HPDE6-E6E7 (cell line): ENCODE measurements at regions not wholly inside any gene's neighbourhood (a gene's known extent, or its start where the extent isn't known, plus 50 kb on each side); places are given as distances from the start of the nearest gene placed in this dataset.
"Not testable (repeated sequence)": the region's sequence is repeated elsewhere in the genome, so short reads cannot be mapped to it uniquely, and the experiment has no call there.

Source experiments
- DNase-seq: peaks from one replicate; pipeline ENCODE4 v3.0.0; 2011; ENCODE audit warnings: missing footprints; ENCODE audit errors: extremely low spot score

DNA sequence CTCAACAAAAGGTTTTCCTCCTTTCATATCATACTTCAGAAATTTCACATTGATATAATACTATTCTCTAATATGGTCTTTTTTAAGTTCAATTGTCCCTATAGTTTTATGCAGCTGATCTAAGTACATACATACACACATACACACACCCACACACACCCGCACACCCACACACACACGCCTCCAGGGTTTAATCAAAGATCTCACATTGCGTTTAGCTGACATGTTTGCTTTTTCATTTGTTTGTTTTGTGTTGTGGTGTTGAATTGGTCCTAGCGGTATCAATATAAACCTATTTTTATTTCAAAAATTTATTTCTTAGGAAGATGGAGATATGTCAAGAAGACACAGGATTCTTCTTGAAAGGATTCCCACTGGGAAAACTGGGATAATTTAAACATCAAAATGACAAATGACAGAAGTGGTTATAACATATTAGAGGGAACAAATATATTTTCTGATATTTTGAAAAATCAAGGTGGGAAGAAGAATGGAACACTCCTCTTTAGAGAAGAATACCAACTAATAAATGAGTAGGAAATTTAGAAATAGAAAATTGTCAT, 434.9 kb upstream of the SLC30A5 start:
- DNase-seq, result no peak

DNA sequence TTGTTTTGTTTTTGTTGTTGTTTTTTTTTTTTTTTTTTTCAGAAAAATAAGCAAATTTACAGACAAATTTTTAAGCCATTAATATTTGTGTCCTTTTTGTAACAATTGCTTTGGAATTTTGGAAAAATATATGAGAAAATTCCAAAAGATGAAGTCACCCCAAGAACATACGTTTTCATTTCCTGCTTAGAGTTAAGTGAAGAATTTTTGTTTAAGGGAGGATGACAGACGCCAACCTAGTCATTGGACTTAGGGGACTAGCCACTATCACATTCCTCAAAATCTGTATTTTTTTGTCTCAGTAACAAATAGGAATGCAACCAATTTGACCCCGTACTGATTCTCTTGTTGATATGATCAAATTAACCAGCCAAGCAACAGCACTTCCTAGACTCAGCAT, 433.9 kb upstream of the SLC30A5 start:
- DNase-seq, result no peak

DNA sequence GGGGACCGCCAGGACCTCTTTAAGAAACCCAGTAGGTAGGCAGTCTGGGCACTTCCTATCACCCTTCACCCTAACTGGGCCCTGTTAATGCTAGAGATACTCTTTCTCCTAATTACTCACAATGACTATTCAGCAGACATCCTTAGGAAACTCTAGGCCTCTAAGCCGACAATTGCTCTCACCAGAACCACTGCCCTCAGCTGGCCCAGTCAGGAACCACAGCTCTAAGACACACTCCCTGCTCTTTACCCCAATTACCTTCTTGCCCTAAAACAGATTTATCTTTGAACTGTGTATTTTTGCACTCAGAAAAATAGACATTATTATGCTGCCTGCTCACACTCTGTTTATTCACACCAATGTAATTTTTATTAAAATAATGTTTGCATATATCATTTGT, 432.6 kb upstream of the SLC30A5 start:
- peak; percentile 13 for DNase-seq

DNA sequence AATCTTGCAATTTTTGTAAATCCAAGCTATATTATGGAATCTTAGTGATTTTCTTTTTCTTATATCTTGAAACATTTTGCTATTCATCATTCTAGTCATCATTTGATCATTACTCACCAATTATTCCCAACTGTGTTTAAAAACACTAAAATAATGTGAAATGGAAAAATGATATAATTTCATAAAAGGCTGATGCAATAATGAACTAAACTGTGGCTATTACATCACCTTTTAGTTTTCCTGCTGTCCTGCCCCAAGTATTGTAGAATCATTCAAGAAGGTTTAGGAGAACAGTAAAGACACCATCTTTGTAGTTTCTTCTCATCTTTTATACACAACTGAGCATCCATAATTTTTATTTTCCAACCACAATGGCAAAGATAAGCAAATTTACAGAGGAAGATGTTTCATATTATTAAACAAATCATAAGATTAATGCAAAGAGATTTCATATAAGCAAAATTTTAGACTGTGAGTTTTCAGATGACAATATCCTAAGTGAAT, 431.0 kb upstream of the SLC30A5 start:
- DNase-seq, result no peak

DNA sequence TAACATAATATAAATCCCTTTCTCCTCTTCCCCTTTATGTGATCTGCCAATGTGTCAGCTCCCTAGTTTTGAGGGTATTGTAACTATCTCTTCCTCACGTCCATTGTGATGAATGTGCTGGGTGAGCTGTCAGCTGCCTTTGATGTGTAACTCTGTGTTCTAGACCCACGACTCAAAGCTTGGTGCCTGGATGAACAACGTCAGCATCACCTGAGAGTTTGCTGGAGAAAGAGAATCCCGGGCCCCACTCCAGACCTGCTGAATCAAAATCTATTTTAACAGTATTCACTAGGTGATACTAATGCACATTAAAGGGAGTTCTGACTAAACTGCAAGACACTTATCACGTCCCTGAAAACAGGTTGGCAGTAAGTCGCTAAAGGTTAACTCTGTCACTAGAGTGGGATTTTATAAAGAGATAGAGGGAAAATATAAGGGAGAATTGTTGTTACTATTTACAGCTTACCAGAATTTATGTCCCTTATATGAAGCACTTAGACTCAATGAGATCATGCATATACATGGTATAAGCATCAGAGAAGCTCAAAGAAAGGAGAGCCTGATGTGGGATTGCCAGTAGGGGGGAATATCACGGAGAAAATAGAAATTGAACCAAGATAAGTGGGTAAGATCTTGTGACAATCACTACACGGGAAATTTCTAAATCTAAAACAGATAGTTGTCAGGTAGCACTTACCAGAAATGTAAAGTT, 423.8 kb upstream of the SLC30A5 start:
- DNase-seq, result no peak

DNA sequence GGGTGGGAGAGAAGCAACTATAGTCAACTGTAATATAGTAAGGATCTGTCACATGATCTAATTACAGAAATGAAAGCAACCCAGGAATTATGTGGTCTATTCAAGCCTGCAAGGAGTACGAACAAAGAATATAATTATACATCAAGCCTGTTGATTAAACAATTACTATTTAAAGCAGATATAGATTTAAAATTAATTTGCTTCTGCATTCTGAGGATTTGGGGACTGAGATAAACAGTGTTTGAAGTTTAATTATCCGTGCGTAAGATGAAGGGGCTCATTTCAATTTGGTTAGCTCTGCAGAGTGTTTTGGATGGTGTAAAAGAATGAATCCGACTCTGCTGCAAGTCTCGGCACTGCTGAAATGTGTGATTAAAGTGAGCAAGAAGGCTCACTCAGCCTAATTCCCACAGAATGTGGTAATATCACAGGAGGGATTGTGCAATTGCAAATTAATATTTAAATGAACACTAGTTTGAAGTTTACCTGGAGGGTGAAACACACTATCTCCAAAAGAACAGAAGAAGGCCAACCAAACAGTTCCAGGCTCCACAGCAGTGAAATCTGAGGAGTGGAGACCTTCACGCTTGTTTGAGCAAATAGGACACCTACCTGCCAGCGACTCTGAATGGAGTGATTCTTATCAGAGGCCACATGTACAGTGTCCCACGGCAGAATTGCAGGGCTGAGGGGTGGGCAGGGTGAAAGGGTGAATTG, 420.6 kb upstream of the SLC30A5 start:
- no peak for DNase-seq

DNA sequence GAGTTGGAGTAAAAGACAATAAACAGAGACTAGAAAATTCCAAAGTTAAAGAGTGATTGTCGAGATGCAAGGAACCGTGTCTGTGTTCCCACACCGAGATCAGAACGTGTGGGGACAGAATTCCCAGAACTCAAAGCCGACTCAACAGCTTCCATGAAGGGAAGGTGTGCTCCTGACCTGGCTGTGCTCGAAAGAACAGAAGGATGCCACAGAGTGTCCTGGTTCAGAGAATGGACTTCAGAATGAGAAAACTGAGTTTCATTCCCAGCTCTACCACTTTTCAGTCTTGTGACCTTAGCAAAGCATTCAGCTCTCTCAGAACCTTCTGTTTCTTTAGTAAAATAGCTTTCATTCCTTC, 420.0 kb upstream of the SLC30A5 start:
- no peak for DNase-seq

DNA sequence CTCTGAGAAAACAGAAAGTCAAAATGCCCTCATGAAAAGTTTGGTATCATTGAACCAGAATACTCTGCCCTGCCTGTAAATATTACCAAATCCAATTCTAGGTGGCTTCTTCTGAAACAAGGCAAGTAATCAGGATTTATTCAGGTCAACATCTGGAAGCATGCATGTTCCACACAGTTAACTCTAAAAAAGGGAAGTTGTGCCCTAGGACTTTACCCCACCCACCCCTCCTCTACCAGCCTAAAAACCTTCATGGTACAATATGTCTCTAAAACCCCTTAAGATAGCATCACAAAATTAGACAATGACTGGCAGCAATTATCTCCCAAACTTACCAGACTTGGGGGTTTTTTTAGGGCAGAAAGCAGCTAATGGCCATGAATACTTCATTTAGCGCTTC, 414.8 kb upstream of the SLC30A5 start:
- no peak for DNase-seq

DNA sequence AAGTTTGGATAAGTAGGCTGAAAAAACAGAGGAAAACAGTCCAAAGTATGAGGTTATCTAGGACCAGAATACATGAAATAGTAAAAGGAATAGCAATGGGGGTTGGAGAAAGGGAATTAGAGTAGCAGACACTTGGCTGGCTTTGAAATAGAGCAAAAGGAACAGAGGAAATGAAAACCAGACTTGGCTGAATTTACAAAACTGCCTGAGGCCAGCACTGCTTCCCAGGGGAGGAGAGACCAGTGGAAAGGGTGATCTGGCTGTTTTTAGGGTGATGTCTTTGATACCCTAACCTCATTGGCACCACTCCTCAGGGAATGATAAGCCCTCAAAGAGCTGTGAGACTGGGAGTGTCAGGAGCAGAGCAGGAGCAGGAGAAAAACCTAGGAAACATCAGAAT, 413.4 kb upstream of the SLC30A5 start:
- DNase-seq, result no peak

DNA sequence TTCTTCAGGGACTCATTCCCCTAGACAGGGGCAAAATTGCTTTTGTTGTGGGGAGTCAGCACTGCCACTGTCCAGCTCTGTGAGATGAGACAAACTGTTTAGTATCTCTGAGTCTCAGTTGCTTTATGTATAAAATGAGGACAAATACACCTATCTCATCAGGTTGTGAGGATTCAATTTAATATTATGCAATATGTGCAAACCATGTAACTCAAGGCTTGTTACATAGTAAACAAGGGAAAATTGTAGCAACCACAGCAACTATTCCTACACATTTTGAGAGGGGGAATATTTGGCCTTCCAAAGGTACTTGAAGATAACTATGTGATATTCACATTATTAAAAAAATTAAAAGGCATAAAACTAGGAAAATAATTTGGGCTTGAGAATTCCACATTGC, 411.9 kb upstream of the SLC30A5 start:
- DNase-seq, result no peak

DNA sequence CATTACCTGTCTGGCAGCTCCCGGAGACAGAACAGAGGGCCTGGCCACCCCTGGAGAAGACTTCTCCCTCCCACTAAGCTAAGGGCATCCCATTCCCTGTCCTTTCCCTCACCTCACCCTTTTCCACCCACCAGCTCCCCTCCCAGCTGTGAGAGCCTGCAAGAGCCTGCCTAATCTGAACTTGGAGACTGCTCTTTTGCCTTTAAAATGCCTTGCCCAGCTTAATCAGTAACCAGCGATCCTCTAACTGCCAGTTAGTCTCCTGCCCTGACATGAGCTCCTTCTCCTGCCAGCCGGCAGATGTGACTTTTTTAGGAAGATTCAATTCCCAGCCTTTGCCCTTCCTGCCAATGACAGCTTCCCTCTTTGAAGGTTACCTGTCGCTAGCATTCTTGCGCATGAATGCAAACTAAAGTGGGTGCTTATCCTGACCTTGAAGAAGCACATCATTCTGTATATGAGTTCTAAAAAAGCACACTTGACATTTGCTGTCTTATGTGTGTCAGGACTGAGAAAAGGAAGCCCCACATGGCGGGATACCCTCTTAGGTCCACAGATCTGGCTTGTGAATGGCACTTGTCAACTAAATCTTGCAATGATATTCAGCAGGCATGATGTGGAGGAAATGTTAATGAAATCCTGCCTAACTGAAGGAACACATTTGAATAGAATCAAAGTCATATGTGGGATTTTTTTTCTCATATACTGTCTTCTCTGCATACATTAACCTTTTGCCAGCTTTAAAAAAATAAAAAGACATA, 411.2 kb upstream of the SLC30A5 start:
- DNase-seq, result no peak

DNA sequence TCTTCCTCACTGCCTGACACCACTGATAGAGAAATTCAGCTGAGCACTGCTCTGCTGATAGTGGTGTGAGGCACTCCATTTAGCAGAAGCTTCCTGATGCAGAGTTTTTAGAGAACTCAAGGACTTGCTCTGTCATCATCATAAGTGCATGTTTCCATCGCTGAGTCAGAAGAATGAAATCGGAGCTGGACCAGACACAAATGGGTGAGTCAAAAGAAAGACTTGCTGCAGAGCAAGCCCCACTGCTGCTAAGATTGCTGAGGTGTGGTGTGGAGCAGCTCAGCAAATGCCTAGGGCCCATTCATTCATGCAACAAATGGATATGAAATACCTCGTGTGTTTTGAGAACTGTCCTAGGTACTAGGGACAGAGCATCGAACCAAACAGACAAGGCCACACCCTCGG, 410.2 kb upstream of the SLC30A5 start:
- peak; percentile 70 for DNase-seq

DNA sequence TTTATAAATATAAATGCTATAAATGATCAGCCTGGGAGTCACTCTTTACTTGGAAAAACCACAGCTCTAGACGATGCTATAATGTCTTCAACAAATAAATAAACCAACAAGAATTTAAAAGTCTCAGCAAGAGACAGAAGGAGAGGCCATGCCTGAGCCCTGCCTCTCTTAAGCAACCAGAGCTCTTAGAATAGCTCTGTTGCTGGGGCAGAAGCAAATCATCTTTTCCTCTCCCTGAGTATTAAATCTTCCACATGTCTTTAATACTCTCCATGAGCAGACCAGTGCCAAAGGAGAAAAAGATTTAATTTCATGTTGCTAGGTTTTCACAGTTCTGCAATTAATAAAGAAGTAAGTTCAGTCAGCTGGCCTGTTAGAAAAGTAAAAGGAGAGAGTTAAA, 408.0 kb upstream of the SLC30A5 start:
- DNase-seq, result no peak

DNA sequence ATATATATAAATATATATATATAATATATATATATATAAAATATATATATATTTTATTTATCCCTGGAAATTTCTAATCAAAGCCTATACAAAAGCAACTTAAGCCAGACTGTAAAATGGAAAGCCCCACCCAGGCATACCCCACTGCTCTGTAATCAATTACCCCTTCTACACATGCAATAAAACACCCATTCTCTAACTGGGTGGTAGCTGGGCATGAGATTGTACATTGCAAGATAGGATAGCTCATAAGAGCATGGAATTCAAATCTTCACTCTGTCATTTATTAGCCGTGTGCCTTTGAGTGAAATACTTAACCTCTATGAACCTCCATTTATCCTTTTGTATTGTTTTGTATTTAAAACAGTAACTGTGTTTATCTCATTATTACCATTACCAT, 405.3 kb upstream of the SLC30A5 start:
- no peak for DNase-seq

DNA sequence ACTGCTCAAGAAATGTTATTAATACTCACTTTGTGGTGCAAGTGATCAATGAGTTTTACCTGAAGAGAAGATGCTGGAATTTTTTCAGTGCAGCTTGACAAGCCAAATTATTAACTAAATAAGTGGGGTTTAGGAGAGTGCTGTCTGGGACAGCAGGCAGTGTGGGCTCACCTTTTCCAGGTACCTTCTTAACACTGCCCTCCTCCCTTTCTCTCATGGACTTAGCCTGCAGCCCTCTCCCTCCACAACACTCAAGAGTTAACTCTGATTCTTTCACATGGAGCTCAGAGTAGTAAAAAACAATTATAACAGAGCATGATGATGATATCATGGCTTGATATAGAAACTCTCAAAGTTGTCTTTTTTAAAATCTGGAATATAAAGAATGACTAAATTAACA, 404.8 kb upstream of the SLC30A5 start:
- no peak for DNase-seq

DNA sequence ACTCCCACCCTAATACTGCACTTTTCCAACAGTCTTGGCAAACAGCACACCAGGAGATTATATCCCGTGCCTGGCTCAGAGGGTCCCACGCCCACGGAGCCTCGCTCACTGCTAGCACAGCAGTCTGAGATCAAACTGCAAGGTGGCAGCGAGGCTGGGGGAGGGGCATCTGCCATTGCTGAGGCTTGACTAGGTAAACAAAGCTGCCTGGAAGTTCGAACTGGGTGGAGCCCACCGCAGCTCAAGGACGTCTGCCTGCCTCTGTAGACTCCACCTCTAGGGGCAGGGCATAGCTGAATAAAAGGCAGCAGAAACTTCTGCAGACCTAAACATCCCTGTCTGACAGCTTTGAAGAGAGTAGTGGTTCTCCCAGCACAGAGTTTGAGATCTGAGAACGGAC, 401.9 kb upstream of the SLC30A5 start:
- not testable (repeated sequence) for DNase-seq

DNA sequence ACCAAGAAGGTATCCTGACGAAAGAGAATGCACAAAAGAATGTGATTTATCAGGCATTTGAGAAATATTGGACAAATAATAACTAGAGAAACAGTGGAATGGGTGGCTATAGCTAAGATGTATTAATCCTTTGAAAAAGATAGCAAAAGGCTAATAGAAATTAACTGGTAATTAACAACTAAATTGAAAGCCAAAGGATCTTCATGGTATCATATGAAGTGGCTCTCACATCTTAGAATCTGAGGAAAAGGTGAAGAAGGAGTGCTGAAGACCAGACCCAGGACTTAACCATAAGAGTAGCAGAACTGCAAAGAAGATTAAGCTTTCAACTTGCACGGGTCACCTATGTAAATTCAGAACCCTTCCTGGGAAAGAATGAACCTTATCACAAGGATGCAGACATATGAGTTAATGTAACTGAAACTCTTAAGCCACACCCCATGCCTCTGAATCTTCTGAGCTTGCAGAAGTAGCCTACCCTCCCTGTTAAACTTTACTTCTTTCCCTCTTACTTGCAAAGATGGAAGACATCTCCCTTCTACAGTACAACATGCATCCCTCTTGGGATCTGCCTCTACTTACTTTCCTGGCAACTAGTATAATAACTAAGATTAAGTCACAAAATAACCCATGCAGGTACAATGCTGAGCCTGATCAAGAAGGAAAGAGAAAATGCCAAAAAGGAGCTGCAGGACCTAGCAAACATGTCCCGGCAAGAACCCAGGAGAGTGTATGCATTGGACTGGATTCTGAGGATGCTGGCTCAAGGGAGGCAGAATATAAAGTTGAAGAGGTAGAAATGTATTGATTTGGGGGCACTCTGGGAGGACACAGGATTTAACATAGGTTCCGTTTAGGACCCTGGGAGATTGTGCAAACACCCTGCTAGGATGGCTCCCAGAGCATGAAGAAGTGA, 395.5 kb upstream of the SLC30A5 start:
- no peak for DNase-seq

DNA sequence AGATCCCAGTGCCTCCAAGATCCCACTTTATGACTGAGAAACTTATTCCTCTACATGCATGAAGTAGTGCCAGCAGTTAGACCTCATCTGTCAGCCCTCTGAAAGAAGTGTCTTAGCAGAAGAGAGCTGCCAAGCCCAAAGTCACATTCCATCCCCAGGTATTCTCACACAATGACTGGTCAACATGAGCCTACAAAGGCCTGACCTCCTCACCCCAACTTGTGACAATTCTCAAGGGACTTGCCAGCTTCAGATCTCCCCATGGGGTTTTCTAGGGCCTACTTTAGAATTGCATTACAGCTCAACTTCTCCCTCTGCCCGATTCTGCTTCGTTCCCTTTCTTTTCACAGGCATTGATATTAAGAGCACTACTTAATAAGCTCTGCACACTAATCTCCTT, 393.8 kb upstream of the SLC30A5 start:
- DNase-seq, result no peak

DNA sequence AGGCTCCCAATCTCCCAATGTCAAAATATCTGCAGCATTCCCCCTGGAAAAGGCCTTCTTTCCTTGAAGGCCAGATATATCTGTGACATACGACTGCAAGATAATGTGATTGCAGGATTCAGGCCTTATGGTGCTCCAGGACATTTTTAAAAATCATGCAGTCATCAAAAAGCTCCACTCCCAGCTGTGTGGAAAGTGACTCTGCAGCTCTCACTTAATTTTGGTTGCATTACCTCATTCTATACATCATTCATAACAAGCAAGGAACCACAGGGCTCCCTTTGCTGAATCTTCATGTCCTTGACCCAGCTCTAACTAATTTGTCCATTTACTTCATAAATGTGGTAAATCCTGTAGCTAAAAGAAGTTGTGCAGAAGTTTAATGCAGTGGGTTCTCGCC, 386.2 kb upstream of the SLC30A5 start:
- DNase-seq, result no peak

DNA sequence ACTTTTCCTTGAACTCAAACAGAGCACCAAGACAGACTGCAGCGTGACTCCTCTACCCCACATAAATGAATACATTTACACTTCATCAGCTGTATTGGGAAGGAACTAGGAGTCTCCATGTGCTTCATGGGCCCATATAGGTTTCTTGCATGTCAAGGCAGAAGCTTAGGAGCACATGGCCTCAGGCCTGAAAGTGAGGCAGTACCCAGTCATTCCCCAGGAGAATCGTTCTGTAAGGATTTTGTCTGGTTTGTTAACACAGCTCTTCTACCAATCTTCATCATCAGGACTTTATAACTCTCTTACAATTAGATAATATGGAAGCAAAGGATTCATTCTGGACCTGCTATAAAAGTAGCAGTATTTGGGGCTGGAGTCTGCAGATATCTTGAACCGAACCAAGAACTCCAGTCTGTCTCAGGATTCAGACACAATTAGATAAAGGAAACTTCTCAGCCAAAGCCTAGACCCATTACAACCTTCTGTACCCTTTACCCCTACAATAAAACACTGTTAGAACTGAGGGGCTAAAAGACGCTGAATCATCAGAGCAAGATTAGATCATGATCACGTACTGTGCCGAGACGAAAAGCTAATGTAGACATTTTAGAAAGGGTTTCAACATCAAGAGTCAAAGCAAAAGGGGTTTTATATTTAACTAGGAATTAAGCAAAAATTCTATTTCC, 385.5 kb upstream of the SLC30A5 start:
- no peak for DNase-seq

DNA sequence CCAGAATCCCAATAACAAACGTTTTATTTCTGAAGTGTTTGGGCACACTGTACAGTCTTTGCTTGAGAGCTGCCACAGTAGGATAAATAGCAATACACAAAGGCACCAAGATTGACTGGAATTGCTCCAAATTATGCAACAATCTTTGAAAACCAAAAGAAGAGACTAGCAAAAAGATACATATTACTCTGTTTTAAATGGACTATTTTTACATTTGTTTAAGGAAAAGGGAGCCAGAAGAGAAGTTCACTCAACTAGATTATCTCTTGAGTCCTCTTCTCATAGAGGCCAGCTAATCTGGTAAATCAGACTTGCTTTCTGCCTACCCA, 385.0 kb upstream of the SLC30A5 start:
- DNase-seq, result no peak
